ENCODE measurements at regions not wholly inside any gene's neighbourhood (a gene's known extent, or its start where the extent isn't known, plus 50 kb on each side); places are given as distances from the start of the nearest gene placed in this dataset.

DNA sequence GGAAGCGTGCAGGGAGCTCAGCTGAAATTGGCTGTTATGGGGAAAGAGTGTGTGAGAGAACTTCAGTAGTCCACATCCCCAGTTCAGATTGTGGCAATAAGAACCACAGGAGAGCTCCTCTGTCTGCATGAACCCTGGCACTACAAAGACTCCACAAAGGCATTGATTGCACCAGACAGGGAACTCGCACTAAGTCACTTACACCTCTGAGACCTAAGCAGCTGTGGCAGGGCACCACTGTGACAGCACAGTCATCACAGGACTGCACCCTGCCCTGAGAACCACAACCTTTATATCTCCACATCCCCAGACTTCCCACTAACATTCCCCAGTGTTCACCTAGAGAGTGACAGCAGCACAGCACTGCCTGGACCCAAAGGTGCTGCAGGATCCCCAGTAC lies 226.8 kb downstream of the XPNPEP1 start:
- no peak overlapping the region for H3K9ac ChIP-seq (ENCODE audit: insufficient read length)
- no peak for DNase-seq (ENCODE audit: low read depth, low spot score)
- no peak overlapping the region for H3K27ac ChIP-seq
- TF ChIP-seq FOXP2 (optimal IDR thresholded peaks at IDR 0.05; ENCODE audit: control extremely low read depth, extremely low read length, insufficient read depth) = no peak
- no peak for TF ChIP-seq EZH2 (IDR thresholded peaks at IDR 0.05)
- no peak for TF ChIP-seq POLR2AphosphoS5 (IDR thresholded peaks at IDR 0.05; ENCODE audit: borderline replicate concordance, low read depth, low read length)
- H3K36me3 ChIP-seq (ENCODE audit: insufficient read depth, low read length) = no peaks in the 10 kb centered on the region
- H3K9me3 ChIP-seq (ENCODE audit: low read depth, low read length) = no peaks in the 10 kb centered on the region
- H3K4me3 ChIP-seq = no peak overlapping the region

DNA sequence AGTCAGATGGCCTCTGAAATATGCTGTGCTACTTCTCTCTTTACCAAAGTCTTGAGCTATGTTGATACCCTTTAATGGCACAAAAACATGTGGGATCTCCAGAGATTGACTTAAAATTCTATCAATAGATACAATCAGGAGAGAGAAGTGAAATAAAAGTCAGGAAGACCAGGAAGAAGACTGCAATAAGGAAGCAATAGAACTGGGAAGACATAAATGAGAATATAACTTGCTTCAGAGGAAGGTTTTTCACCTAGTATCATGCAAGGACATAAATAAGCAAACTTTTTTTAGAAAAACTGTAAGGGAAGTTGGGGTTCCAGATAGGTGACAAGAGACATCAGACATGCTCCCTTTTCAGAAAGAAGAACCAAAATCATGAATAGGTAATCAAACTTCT lies 227.3 kb downstream of the XPNPEP1 start:
- TF ChIP-seq FOXP2 (optimal IDR thresholded peaks at IDR 0.05; ENCODE audit: control extremely low read depth, extremely low read length, insufficient read depth) = no peak
- TF ChIP-seq POLR2AphosphoS5 (IDR thresholded peaks at IDR 0.05; ENCODE audit: borderline replicate concordance, low read depth, low read length) = no peak
- no peak for TF ChIP-seq EZH2 (IDR thresholded peaks at IDR 0.05)

DNA sequence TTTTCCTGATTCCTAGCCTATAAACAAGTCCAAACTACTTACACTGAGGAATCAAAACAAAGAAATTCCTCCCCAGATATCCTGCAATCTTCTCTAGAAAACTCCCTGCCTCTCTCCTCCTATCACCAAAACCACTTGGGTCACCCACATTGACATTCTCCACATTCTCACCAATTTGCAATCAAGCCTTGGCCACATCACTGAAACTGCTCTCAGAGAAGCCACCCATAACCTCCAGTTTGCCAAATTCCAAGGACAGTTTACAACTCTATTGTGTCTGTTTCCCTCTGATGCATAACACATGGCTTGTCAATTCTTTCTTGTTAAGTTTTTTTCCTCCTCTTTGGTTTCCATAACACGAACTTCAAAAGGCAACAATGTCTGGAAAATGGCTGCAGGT lies 233.5 kb downstream of the XPNPEP1 start:
- Histone ChIP-seq H3K9ac (ENCODE audit: insufficient read length) (no peak overlapping the region), H3K9me3 (ENCODE audit: low read depth, low read length) (no peaks in the 10 kb centered on the region), H3K36me3 (ENCODE audit: insufficient read depth, low read length) (no peaks in the 10 kb centered on the region), H3K27ac (no peak overlapping the region), H3K4me3 (no peak overlapping the region)
- no peak for DNase-seq (ENCODE audit: low read depth, low spot score)
- TF ChIP-seq EZH2 (IDR thresholded peaks at IDR 0.05) = no peak
- TF ChIP-seq FOXP2 (optimal IDR thresholded peaks at IDR 0.05; ENCODE audit: control extremely low read depth, extremely low read length, insufficient read depth) = no peak
- no peak for TF ChIP-seq POLR2AphosphoS5 (IDR thresholded peaks at IDR 0.05; ENCODE audit: borderline replicate concordance, low read depth, low read length)

More for the DNA sequence above, 227.3 kb downstream of the XPNPEP1 start:
- Histone ChIP-seq H3K27ac (no peak overlapping the region), H3K9ac (ENCODE audit: insufficient read length) (no peak overlapping the region), H3K9me3 (ENCODE audit: low read depth, low read length) (no peaks in the 10 kb centered on the region), H3K4me3 (no peak overlapping the region), H3K36me3 (ENCODE audit: insufficient read depth, low read length) (no peaks in the 10 kb centered on the region)
- DNase-seq (ENCODE audit: low read depth, low spot score) = no peak

DNA sequence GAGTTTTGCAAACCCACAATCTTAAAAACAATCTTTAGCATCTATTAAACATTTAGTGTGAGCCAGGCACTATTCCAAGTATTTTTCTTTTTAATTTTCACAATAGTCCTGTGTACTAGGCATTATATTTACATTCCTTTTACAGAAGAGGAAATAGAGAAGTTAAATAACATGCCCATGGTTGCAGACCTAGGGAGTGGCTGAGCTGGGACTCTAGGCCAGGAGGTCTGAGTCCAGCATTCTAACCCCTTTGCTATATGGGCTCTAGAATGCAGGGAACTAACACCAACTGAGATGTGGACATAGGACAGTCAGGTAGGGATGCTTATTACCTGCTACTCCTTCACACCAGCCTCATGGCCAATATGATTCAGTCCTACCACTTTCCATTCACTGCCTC lies 243.8 kb downstream of the XPNPEP1 start:
- H3K27ac ChIP-seq = no peak overlapping the region

DNA sequence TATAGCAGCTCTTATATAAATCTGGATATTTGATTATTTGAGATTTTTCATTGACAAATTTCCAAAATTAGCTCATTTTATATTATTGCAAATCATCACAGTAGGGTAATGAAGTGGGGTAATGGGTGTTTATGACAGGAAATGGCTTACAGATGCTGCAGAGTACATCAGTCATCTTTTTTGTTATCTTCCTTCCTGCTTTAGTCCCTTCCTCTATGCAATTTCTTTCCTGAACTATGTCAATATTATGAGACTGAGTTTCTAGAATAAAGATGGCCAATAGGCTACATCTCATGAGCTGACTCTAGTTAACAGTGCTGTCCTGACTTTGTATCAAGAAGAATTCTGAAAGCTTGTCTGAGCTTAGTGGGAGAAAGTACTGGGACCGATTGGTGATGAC lies 244.5 kb downstream of the XPNPEP1 start:
- TF ChIP-seq POLR2AphosphoS5 (IDR thresholded peaks at IDR 0.05; ENCODE audit: borderline replicate concordance, low read depth, low read length) (no peak), EZH2 (IDR thresholded peaks at IDR 0.05) (no peak), FOXP2 (optimal IDR thresholded peaks at IDR 0.05; ENCODE audit: control extremely low read depth, extremely low read length, insufficient read depth) (no peak)
- H3K9ac ChIP-seq (ENCODE audit: insufficient read length) = no peak overlapping the region
- H3K36me3 ChIP-seq (ENCODE audit: insufficient read depth, low read length) = no peaks in the 10 kb centered on the region
- no peak overlapping the region for H3K27ac ChIP-seq
- DNase-seq (ENCODE audit: low read depth, low spot score) = no peak
- H3K4me3 ChIP-seq = no peak overlapping the region
- no peaks in the 10 kb centered on the region for H3K9me3 ChIP-seq (ENCODE audit: low read depth, low read length)

More for the DNA sequence above, 243.8 kb downstream of the XPNPEP1 start:
- DNase-seq (ENCODE audit: low read depth, low spot score) = no peak
- TF ChIP-seq EZH2 (IDR thresholded peaks at IDR 0.05) = no peak
- no peak for TF ChIP-seq POLR2AphosphoS5 (IDR thresholded peaks at IDR 0.05; ENCODE audit: borderline replicate concordance, low read depth, low read length)
- no peak for TF ChIP-seq FOXP2 (optimal IDR thresholded peaks at IDR 0.05; ENCODE audit: control extremely low read depth, extremely low read length, insufficient read depth)
- no peak overlapping the region for H3K9ac ChIP-seq (ENCODE audit: insufficient read length)
- no peaks in the 10 kb centered on the region for H3K9me3 ChIP-seq (ENCODE audit: low read depth, low read length)
- no peak overlapping the region for H3K4me3 ChIP-seq
- no peaks in the 10 kb centered on the region for H3K36me3 ChIP-seq (ENCODE audit: insufficient read depth, low read length)

DNA sequence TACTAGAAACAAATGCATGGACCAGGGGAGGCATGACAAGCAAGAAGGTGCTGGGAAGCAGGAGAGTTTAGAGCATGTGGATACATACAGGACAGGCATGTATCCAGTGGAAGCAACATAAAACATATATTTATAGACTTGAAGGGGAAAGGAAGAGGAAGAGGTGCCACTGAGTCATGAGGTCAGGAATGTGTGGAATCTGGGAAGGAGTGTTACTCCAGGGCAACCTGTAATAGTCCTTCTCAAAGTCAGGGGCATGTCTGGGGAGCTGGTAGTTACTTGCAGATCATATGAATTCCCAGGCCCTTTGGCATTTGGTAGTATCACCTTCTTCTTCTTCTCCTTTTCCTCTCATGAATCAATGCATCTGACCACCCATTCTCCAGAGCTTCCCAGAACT lies 246.6 kb downstream of the XPNPEP1 start:
- no peaks in the 10 kb centered on the region for H3K9me3 ChIP-seq (ENCODE audit: low read depth, low read length)
- TF ChIP-seq FOXP2 (optimal IDR thresholded peaks at IDR 0.05; ENCODE audit: control extremely low read depth, extremely low read length, insufficient read depth) (no peak), POLR2AphosphoS5 (IDR thresholded peaks at IDR 0.05; ENCODE audit: borderline replicate concordance, low read depth, low read length) (no peak), EZH2 (IDR thresholded peaks at IDR 0.05) (no peak)
- H3K9ac ChIP-seq (ENCODE audit: insufficient read length) = no peak overlapping the region
- no peak for DNase-seq (ENCODE audit: low read depth, low spot score)
- H3K27ac ChIP-seq = no peak overlapping the region
- no peak overlapping the region for H3K4me3 ChIP-seq
- H3K36me3 ChIP-seq (ENCODE audit: insufficient read depth, low read length) = no peaks in the 10 kb centered on the region

DNA sequence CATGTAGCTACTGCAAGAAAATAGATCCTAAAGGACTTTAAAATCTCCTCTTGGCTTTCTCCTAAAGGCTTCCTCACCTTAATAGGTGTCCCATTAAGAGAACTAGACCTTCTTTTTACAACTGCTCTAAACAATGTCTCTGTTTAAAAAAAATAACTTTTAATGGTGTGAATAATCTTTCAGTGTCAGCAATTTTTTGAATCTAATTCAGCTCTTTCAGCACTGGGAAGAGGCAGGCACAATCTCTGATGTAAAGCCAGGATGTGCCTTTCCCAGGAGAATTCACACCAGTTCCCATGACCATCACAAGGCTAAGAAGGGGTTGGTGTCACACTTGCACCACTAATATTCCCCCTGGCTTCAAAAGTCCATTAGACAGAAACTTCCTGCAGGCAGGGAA lies 254.6 kb downstream of the XPNPEP1 start:
- Histone ChIP-seq H3K9me3 (ENCODE audit: low read depth, low read length) (no peaks in the 10 kb centered on the region), H3K4me3 (no peak overlapping the region), H3K36me3 (ENCODE audit: insufficient read depth, low read length) (no peaks in the 10 kb centered on the region), H3K9ac (ENCODE audit: insufficient read length) (no peak overlapping the region), H3K27ac (no peak overlapping the region)
- TF ChIP-seq FOXP2 (optimal IDR thresholded peaks at IDR 0.05; ENCODE audit: control extremely low read depth, extremely low read length, insufficient read depth) (no peak), EZH2 (IDR thresholded peaks at IDR 0.05) (no peak), POLR2AphosphoS5 (IDR thresholded peaks at IDR 0.05; ENCODE audit: borderline replicate concordance, low read depth, low read length) (no peak)
- DNase-seq (ENCODE audit: low read depth, low spot score) = no peak

DNA sequence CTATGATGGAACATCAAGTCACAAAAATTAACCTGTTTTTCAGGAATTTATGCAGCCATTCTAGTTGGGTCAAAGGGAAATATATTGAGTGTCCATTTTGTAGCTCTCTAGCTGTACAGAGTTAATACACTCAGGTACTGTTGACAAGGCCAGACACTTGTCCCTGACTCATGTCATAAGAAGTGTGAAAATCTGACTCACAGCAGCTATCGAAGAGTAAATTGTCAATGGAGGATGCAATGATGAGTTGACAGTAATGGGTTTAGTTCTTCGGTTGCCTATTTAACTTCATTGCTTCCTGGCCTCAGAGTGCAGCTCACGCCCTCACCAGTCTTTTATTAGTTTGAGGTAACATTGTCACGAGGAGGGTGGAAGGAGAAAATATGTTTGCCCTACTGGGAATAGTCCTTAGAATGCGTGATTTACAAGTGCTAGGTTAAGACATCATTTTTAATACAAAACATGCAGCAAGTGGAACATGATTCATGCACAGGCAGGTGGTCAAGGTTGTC lies 255.1 kb downstream of the XPNPEP1 start:
- DNase-seq (ENCODE audit: low read depth, low spot score) = no peak
- Histone ChIP-seq H3K36me3 (ENCODE audit: insufficient read depth, low read length) (no peaks in the 10 kb centered on the region), H3K4me3 (no peak overlapping the region), H3K27ac (no peak overlapping the region), H3K9ac (ENCODE audit: insufficient read length) (no peak overlapping the region), H3K9me3 (ENCODE audit: low read depth, low read length) (no peaks in the 10 kb centered on the region)
- TF ChIP-seq POLR2AphosphoS5 (IDR thresholded peaks at IDR 0.05; ENCODE audit: borderline replicate concordance, low read depth, low read length) (no peak), FOXP2 (optimal IDR thresholded peaks at IDR 0.05; ENCODE audit: control extremely low read depth, extremely low read length, insufficient read depth) (no peak), EZH2 (IDR thresholded peaks at IDR 0.05) (no peak)

DNA sequence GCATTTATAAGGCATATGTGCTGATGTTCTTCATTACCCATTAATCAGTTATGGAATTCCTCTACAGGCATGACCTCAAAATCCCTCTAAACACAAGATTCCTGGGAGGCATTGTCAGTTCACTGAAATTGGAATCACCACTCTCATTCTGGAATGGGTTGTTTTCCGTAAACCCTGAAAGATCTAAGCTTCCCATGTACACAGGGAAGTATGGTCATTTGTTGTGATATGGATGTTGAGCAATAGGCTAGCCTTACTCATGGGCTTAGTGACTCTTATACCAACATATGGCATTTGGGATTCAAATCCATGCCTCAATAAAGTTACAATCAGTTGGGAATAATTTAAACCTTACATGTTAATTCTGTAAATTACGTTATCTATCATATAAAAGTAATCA lies 258.0 kb downstream of the XPNPEP1 start:
- Histone ChIP-seq H3K4me3 (no peak overlapping the region), H3K9me3 (ENCODE audit: low read depth, low read length) (no peaks in the 10 kb centered on the region), H3K9ac (ENCODE audit: insufficient read length) (no peak overlapping the region), H3K27ac (no peak overlapping the region), H3K36me3 (ENCODE audit: insufficient read depth, low read length) (no peaks in the 10 kb centered on the region)
- TF ChIP-seq POLR2AphosphoS5 (IDR thresholded peaks at IDR 0.05; ENCODE audit: borderline replicate concordance, low read depth, low read length) = no peak
- no peak for TF ChIP-seq FOXP2 (optimal IDR thresholded peaks at IDR 0.05; ENCODE audit: control extremely low read depth, extremely low read length, insufficient read depth)
- TF ChIP-seq EZH2 (IDR thresholded peaks at IDR 0.05) = no peak
- DNase-seq (ENCODE audit: low read depth, low spot score) = no peak

Data from SK-N-MC (cell line).